GM18867 (cell line): ENCODE measurements at regions not wholly inside any gene's neighbourhood (a gene's known extent, or its start where the extent isn't known, plus 50 kb on each side); places are given as distances from the start of the nearest gene placed in this dataset.

Source experiments
- ATAC-seq: cut with Tn5 transposase; IDR thresholded peaks from one replicate; pipeline ENCODE4 v1.9.1; 2021; ENCODE audit warnings: mild to moderate bottlenecking, moderate library complexity; ENCODE audit not compliant: unreplicated experiment

DNA sequence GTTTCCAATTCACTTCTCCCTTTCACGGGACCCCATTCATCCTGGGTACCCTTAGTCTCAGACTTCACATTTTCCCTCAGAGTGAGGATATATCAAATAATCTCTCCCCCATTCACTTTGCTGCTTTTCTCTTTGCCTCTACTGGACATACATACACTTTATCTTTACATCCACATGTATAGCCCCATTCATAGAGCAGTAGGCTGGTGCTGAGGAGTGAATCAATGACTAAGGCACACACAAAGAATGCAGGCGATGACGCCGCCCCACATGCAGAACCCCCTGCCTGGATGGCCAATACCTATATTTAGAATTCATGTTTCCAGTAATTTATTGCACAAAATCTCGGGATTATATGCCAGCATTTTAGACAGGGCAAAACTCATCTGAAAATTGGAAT is 554.3 kb upstream of the TENM3 start:
- no peak for ATAC-seq

DNA sequence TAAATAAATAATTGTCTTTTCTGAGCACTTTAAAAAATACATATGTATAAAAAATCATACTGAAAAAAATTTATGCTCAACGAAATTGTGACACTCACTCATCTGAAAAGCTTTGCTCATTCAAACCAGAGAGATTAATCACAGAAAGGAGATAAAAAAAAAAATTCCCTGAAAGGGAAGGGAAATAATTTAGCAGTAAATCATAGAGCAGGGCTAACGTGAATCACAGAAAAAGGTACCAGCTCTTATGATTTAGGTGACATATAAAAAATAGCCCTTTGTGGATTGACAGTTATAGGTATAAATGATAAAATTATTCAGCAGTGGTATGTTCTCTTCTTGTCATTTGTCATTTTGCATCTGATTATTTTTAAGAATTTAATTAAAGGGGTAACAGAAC is 552.7 kb upstream of the TENM3 start:
- ATAC-seq = no peak

DNA sequence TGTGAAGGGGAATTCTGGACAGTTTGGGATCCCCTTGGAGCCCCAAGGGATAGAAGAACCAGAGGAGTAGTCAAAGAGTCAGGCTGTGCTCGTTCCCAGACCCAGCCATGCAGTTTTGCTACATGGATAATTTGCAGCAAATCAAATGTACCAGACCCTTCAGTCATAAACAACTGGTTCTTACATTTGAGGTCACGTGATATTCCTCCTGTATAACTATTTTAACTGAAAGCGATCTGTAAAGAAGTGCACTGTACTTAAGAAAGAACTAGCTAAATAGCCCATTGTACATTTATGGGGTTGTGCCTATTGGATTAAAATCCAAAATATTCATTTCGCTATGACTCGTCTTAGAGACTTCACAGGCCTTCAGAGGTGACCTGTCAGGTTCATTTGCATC is 550.2 kb upstream of the TENM3 start:
- ATAC-seq = no peak

DNA sequence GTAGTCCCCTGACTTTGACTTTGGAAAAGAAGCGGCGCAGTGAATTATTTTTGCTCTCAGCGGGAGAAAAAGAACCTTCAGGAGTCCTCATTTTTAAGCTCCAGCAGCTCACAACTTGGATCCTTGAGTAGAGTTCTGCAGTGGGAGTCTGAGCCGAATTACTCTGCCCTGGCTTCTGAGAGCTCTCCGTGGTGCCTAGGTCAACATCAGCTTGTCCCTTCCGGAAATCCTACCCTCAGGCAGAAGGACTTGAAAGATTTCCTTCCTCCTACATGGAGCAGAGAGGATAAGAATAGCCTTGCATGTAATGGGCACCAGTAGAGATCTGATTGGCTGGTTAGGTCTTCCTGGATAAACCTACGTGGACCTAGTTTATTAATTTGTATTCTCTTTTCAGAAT is 549.7 kb upstream of the TENM3 start:
- ATAC-seq = no peak

DNA sequence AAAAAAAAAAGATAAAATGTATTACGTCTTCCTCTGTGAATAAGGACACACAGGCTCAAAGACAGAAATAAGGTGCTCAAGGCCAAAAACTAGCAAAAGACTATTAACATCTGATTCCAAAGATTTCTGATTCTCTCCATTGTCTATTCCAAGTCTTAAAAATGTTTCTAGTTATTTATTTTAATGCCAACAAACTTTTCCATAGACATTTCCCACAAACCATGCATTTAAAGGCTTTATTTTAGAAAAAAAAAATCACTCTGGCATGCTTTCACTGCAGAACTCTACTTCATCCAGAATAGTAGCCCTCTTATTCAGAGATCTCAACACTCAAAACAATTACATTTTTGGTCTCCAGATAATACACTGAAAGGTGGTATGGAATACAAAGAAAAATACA is 545.0 kb upstream of the TENM3 start:
- ATAC-seq = no peak

DNA sequence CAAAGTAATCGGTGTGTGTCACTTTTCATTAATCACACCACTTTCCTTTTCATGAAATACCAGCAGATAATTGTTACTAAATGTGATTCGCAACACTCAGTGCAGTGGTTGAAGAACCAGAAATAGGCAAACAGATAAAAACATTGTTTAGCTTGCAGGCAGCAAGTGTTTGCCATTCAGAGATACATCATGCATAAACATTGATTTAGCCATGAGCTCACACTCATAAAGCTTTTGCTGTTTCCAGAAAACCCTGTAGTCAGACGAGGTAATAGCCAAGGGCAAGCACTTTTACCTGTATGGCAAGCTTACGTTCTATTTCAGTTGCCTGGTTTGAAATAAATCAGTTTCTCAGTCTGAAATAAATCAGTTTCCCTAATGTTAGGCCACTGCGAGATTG is 542.0 kb upstream of the TENM3 start:
- ATAC-seq = no peak

DNA sequence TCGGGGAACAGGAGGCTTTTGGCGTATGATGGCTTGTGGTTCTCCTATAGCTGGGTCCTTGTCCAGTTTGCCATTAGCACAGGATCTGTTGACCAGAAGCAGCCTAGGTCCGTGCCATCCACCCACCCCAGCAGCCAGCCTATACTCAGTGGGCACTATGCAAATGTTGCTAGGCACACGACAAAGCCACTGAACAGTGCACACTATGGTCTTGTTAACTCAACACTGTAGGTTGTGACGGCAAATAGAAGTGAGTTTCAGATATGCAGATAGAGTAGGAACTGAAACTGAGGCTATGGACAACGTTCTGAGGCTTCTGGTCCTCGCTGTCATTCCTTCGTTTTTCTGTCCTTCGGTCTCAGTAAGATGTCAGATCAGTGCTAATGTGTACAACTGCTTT is 541.3 kb upstream of the TENM3 start:
- peak; percentile 63 for ATAC-seq

DNA sequence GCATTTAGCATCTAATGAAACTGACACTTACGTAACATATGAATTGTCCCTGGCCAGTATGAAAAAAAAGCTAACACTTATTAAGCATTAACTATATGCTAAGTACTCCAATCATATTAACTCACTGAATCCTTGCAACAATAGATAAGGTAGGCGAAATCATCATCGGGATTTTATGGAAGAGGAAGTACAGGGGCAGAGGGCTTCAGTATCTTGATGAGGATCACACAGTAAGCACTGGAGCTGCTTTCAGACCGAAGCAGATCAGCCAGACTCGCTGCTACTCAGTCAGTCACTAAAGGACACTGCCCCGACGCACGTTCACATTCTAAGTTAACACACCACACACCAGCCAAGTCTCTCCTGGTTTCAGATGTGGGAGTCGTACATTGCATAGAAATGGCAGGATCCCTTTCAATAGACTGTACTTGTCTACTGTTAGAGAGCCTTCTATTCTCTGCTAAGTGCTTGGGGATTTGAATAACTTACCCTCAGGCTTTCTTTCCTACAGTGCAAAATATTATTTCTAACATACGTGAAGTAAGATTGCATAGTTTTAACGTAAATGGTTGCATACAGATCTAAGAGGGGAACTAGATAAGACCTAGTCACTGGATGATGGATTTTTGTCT is 540.2 kb upstream of the TENM3 start:
- ATAC-seq = no peak

DNA sequence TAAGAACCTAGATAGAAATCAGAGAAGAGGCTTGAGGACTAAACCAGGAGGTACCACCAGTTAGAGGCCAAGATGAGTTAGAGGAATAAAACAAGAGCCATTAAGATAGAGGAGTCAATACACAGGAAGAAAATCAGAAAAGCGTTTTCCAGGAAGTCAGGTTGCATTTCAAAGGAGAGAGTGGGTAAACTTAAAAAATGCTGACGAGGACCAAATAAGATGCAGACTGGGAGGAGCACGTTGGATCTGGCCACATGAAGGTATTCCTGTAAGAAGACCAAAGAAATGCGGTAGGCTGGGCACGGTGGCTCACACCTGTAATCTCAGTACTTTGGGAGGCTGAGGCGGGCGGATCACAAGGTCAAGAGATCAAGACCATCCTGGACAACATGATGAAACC is 533.1 kb upstream of the TENM3 start:
- ATAC-seq = no peak

DNA sequence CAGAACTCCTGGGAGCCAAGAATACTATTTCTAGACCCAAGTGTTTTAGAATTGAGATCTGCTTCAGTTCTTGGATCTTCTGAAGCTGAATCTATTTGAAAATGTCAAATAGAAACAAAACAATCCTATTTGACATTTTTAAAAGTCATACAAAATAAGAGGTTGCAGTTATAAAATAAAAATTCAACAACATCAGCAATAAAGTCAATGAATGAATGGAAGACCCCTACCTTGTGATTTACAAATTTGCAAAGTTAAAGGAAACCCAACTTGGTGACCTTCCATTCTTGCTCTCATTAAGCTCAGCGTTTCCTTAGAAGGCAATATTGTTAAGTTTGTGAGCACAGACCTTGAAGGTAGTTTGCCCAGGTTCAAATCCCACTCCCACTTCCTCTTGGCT is 531.8 kb upstream of the TENM3 start:
- ATAC-seq = no peak

DNA sequence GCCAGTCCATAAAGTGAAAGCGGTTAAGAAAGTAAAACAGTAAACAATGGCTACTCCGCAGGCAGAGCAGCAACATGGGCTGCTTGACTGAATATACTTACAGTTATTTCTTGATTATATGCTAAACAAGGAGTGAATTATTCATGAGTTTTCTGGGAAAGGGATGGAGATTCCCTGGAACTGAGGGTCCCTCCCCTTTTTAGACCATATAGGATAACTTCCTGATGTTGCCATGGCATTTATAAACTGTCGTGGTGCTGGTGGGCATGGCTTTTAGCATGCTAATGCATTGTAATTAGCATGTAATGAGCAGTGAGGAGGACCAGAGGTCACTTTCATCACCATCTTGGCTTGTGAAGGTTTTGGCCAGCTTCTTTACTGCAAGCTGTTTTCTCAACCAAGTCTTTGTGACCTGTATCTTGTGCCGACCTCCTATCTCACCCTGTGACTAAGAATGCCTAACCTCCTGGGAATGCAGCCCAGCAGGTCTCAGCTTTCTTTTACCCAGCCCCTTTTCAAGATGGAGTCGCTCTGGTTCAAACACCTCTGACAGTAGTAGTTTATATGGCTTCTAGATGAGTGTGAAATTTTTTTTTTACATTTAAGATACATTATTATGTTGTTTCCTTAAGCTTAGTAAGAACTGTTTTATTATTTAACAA is 514.8 kb upstream of the TENM3 start:
- no peak for ATAC-seq

DNA sequence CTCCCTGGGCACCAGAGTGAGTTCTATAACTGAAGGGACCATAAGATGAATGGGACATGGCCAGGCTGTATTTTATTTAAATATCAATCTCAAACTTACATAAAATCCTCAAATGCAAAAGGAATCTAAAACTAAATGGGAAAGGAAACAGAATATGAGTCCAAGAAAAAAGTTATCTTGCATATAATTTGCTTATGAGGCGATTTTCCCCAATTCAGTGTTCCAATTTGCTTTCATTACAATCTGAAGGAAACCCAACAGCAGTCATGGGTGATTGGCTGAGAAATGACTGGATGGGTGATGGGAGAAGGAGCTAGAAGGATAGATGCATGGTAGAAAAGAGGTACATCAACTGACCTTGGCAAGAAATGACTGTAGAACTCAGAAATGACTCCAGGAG is 511.3 kb upstream of the TENM3 start:
- no peak for ATAC-seq

DNA sequence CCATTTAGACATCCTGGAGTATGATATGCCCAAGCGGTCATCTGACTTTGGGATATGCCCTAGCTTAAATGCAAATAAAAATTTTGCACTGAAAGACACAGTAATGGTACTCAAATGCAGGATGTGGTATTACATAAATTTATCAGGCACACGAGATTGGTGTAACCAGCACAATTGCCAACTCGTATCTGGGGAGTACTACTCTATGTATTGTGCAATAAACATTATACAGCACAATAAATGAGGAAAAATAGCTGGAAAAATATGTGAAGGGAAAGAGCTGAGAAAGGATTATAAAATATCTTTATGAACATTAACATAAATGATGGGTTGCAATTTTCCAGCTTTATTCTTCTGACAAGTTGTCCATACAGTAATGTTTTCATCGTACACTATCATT is 505.5 kb upstream of the TENM3 start:
- ATAC-seq = no peak

DNA sequence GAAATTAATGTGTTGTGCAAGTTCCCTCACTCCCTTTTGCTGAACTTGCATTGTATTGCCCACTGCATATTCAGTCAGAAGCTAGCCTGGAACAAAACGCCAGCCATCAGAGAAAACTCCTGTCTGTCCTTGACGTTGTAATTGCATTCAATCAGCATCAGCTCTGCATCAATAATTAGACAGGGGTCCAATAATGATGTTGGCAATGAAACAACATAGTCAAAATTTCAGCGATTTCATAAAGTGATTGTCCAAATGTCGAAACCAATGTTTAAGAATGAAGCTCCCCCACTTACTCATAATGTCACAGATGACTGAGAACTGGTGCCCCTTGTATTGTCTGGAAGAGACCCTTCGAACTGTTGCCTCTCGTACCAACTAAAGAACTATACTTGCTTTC is 504.2 kb upstream of the TENM3 start:
- no peak for ATAC-seq

DNA sequence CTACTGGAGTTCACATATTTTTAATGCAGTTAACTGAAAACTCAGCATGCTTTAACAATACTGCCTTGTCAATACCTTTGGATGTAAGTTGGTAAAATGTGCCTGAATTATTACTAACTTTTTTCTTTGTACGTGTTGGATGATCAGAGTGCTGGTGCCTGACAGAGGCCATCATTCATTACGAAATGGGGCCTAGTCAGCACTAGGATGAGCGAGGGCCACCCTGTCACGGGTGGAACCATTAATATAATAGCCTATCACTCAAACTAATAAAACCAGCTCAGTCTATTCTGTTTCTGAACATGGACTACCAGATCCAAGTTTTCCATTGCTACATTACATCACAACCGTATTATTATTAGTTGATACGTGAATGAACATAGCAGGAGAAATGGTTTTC is 501.7 kb upstream of the TENM3 start:
- no peak for ATAC-seq

DNA sequence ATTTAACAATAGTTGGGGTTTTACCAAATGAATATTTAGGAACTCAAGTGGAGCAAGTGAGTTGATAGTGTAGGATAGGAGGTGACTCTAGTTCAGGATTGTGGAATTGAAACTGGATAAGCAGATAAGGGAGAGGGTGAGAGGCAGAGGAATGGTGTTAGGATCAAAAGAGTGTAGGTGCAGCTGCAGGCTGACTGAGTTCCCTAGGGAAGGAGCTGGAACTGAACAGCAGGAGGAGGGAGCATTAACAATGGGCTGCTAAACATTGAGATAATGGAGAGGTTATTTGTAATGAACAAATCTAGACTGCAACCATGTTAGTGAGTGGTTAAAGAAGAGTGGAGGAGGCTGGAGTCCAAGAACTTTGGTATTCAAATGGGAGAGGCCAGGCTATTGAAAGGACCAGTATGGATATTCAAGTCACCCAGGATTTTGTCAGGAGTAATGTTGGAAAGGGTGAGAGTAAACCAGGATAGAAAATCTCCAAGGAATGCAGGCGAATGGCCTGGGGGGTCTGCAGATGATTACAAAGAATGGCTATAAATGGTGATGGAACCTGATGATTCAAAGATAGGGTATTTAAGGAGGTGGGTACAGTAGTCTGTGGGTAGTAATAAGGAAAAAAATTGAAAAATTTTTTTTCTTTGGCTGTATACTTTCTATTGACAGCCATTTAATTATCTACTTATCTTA is 497.1 kb upstream of the TENM3 start:
- no peak for ATAC-seq

DNA sequence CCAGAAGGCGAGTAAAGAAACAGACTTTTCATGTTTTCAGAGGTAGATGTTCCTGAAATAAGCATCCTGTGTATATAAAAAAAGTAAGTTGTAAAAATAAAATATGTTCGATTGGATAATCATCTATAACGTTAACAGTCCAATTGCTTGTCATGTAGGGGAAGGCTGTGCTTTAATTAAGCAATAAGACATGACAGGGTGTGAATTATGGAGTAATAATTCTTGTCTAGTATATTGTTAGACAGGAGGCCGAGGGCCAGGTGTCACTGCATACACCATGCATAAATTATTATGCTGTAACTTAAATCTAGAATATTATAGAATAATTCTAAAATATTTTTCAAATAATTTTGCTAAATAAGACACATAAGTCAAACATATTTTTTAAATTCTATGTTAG is 494.6 kb upstream of the TENM3 start:
- no peak for ATAC-seq

DNA sequence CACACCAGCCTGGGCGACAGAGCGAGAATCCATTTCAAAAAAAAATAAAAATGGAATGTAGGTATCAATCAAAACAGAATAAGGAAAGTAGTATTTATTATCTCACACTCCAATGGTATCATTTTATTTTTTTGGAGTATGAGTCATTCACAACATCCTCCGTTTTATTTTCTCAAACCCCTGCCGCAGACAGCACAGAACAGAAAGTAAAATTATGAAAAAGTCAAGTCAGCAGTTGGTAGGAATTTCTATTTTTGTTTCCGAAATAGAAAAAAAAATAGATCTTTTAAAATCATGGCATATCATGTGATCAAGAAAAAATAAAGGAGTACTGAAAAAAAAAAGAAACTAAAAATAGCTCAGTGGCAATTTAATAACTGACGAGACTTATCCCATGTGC is 490.7 kb upstream of the TENM3 start:
- ATAC-seq = no peak

DNA sequence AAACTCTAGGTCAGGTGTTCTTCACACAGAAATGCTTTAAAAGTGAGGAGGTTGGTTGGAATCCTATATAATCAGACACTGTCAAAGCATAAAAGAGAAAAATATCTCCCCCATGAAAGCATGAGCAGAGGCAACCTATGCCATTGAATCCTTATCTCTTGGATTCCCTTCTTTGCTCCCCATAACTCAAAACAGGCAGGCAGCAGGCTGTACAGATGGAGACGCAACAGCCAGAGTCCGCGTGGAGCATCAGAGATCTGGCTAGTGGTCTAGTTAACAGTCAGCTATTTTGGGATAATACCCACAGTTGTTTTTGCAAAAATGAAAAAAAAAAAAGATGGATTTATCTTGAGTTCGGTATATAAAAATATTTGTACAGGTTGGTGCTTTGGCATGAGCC is 490.0 kb upstream of the TENM3 start:
- ATAC-seq = no peak

DNA sequence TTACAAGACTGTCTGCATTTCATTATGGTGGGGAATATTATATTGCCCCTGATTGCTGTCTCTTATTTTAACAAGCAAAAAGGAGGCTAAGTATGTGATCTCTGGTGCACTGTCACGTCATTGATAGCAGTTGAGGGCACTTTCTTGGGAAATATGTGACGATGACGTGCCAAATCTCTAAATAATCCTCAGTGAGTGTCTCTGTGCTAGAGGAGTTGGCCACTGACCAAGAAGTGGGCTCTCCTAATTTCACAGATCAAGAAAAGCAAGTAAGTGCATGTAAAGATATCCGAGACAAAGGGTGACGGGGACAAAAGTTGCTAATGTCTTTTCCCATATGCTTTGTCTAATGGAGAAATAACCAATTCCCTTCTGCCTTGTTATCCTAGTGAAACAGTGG is 487.4 kb upstream of the TENM3 start:
- no peak for ATAC-seq

DNA sequence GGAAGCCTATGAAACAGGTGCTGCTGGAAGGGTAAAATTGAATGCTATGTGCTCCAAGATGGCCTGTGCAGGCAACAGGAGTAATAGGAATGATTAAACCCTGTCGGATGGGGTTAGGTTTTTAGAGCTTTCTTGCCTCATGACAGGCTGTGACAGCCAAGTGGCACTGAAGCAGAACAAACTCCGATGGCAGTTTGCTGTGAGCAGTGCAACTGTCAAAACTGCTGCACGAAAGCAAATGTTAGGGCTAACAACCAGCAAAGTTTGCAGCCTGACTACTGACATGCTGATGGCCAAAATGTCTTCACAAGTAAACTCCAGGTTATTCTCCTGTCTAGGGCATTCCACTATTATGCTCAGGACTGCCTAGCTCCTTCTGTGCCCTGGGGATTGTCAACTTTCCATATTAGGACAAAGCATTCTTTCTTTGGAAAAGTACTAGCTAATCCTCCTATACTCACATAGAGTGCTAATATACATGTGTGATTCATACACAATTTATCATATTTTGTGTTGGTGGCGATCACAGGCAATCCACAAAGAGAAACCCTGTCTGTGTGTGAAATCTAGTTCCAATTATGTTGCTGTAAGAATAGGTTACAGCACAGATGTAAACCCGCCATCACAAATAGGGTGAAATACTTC is 486.6 kb upstream of the TENM3 start:
- no peak for ATAC-seq

DNA sequence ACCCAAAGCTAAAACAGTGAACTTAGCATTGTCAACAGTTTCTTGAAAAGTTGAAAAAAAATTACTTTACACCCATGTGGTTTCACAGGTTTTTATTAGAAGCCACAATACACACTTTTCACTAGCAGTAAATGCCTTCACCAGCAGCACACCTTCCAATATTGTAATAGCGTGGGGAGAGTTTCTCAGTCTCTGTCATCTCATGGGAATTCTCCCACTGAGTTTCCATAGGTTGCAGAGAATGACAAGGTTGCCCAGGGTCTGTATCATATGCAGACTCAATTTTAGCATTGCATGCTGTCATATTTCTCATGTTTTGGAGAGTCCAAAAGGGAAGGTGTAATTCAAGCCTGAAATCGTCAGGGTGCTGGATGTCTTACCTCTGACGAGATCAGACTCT is 486.1 kb upstream of the TENM3 start:
- ATAC-seq = no peak
